Brain microvascular endothelial cell (primary cell): ENCODE measurements at regions not wholly inside any gene's neighbourhood (a gene's known extent, or its start where the extent isn't known, plus 50 kb on each side); places are given as distances from the start of the nearest gene placed in this dataset.

ENCODE experiments used
- DNase-seq: peaks from one replicate; pipeline ENCODE4 v3.0.0-alpha.2; 2020
- H3K27ac ChIP-seq: fragments of 250-450 bp; sonication (Bioruptor Pico); 2 replicates; pipeline ENCODE4 v1.5.1; 2020; ENCODE audit warnings: mild to moderate bottlenecking, moderate library complexity
- H3K27me3 ChIP-seq: fragments of 250-450 bp; sonication (Bioruptor Pico); replicated peaks from 2 replicates; pipeline ENCODE4 v1.5.1; 2020; ENCODE audit warnings: mild to moderate bottlenecking
- H3K36me3 ChIP-seq: fragments of 250-450 bp; sonication (Bioruptor Pico); replicated peaks from 2 replicates; pipeline ENCODE4 v1.5.1; 2020; ENCODE audit warnings: mild to moderate bottlenecking
- H3K4me3 ChIP-seq: 2 replicates; pipeline ENCODE4 v1.5.1; 2011; ENCODE audit warnings: low read depth, mild to moderate bottlenecking, control low read depth, low read length, moderate library complexity
- in situ Hi-C: cut with HindIII; loops from 2 replicates; pipeline ENCODE4 v1.10.0; 2017; ENCODE audit warnings: low sequenced_read_pairs, low pct_ligation_motif_present
- TF ChIP-seq, protein P1 (sequence below): IDR thresholded peaks from 2 replicates; pipeline ENCODE4 v1.5.1; 2011; ENCODE audit warnings: low read depth, mild to moderate bottlenecking, moderate library complexity, low read length, control low read depth, inconsistent platforms; ENCODE audit errors: missing control alignments

DNA sequence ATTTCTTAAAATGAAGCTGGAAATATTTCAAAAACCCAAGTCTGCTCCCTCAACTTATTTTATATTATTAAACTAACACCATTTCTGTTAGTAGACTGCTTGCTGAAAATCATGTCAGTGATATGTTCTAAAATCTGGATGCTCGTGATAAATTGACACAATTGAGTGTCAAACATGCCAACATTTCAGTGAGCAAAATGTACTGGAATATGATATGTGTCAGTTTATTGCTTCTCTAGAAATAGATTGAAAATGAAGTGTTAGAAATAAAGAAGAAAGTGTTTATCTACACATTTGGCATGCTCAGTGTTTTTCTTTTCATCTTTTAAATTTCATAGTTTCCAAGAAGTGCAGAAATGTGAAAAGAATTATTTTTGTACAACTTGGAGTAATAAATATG is 624.6 kb downstream of the SI start:
- in situ Hi-C loops: no loop called here
- no peak for DNase-seq
- H3K27me3 ChIP-seq: no peaks in the 10 kb centered on the region

DNA sequence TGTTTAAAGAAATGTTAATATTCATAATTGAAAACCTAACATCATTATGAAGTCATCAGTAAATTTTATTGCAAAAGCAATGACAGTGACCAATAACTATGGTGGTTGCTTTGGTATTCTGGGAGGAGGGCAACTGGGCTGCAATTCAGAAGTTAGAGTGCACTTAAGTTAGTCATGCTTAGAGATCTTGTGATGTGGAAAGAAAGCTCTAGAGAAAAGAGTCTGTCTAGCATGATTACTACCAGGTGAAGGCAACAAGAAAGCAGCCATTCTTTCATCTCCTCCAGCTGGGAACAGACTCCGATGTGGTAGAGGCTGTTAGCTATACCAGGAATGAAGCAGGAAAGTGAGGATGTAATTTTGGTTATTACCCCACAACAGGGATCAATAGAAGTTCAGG is 625.6 kb downstream of the SI start:
- H3K4me3 ChIP-seq: no peak overlapping the region
- no peak overlapping the region for H3K27ac ChIP-seq
- no peaks in the 10 kb centered on the region for H3K27me3 ChIP-seq
- TF ChIP-seq, protein P1, sequence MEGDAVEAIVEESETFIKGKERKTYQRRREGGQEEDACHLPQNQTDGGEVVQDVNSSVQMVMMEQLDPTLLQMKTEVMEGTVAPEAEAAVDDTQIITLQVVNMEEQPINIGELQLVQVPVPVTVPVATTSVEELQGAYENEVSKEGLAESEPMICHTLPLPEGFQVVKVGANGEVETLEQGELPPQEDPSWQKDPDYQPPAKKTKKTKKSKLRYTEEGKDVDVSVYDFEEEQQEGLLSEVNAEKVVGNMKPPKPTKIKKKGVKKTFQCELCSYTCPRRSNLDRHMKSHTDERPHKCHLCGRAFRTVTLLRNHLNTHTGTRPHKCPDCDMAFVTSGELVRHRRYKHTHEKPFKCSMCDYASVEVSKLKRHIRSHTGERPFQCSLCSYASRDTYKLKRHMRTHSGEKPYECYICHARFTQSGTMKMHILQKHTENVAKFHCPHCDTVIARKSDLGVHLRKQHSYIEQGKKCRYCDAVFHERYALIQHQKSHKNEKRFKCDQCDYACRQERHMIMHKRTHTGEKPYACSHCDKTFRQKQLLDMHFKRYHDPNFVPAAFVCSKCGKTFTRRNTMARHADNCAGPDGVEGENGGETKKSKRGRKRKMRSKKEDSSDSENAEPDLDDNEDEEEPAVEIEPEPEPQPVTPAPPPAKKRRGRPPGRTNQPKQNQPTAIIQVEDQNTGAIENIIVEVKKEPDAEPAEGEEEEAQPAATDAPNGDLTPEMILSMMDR: no peak
- DNase-seq: no peak
- no peaks in the 10 kb centered on the region for H3K36me3 ChIP-seq
- in situ Hi-C loops: no loop called here

More for the DNA sequence above, 624.6 kb downstream of the SI start:
- TF ChIP-seq, protein P1: no peak
- H3K36me3 ChIP-seq: no peaks in the 10 kb centered on the region
- H3K4me3 ChIP-seq: no peak overlapping the region
- H3K27ac ChIP-seq: no peak overlapping the region

DNA sequence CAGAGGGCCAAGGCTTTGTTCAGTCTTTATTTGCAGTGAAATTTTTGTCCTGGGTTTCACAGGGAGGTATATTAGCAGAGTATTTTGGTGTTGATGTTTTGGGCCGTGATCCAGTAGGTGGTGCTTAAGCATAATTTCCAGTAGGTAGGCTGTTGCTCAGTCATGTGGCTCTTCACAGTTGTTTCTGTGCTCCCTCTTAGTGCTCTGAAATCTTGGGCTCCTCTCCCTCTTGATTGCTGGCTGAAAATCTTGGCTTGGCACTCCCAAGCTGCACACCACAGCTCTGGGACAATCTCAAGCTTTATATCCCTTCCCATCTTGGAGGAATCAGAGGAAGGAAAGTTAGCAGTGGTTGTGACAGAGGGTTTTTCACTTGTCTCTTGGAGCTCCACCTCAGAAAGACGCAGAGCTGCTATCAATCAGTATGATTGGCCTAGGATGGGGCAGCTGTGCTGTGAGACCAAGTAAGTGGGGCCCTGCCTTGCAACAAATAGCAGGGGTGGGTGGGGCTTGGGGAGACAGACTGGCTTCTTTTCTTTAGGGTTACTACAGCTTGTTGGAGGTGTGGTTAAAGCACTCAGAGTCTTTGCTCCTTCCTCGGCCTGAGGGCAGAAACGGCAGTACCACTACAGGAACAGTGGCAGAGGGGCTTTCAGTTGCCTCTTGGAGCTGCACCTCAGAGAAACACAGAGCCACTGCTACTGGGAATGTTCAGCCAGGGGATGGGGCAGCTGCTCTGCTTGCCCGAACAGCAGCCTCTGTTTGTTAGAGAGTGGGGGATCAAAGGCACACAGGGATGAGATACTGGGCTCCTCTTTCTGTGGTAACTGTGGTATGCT is 627.0 kb downstream of the SI start:
- no peaks in the 10 kb centered on the region for H3K36me3 ChIP-seq
- peak overlapping the region; percentile 75 for H3K27ac ChIP-seq
- H3K27me3 ChIP-seq: no peaks in the 10 kb centered on the region
- in situ Hi-C loops: no loop called here
- H3K4me3 ChIP-seq: no peak overlapping the region
- DNase-seq: peak; percentile 5
- TF ChIP-seq, protein P1: no peak

DNA sequence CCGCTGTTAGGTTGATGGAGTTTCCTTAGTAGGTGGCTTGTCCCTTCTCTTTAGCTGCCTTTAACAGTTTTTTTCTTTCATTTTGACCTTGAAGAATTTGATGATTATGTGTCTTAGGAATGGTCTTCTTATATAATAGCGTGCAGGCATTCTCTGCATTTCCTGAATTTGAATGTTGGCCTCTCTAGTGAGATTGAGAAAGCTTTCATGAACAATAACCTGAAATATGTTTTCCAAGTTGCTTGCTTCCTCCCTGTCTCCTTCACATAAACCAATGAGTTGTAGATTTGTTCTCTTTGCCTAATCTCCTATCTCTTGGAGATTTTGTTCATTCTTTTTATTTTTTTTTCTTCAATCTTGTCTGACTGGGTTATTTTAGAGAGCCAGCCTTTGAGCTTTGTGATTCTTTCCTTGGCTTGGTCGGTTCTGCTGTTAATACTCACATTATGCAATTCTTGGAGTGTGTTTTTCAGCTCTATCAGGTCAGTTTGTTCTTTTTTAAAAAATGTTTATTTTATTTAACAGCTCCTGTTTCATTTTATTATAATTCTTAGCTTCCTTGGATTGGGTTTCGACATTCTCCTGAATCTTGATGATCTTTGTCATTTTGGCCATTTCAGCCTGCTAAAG is 627.9 kb downstream of the SI start:
- peak overlapping the region; percentile 75 for H3K27ac ChIP-seq
- peak; percentile 42 for DNase-seq
- H3K4me3 ChIP-seq: no peak overlapping the region
- H3K36me3 ChIP-seq: no peaks in the 10 kb centered on the region
- TF ChIP-seq, protein P1: no peak
- in situ Hi-C loops: no loop called here
- H3K27me3 ChIP-seq: no peaks in the 10 kb centered on the region

DNA sequence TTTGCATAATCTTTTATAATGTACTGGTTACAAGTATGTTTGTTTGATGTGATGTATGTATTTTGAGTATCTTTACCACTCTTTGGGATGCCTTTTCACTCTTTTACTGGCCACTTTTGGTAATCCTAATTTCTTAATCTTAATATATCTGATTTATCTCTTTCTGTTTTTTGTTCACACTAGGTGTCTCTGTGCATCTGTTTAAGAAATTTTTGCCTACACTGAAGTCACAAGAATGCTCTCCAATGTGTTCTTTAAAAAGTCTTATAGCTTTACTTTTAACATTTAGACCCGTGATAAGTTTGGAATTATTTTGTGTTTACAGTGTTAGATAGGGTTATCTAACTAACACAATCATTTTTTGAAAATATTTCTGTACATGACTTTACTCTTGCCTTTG is 659.1 kb downstream of the SI start:
- no peak overlapping the region for H3K27ac ChIP-seq
- H3K4me3 ChIP-seq: no peak overlapping the region
- no peaks in the 10 kb centered on the region for H3K36me3 ChIP-seq
- in situ Hi-C loops: no loop called here
- DNase-seq: no peak
- TF ChIP-seq, protein P1: no peak
- H3K27me3 ChIP-seq: no peaks in the 10 kb centered on the region
